H9 (cell line): ENCODE measurements at regions not wholly inside any gene's neighbourhood (a gene's known extent, or its start where the extent isn't known, plus 50 kb on each side); places are given as distances from the start of the nearest gene placed in this dataset.

ENCODE experiments used
- DNase-seq: peaks from one replicate; pipeline ENCODE4 v3.0.0-alpha.2; 2017
- H2AFZ ChIP-seq: one replicate; pipeline ENCODE4 v1.6.1; 2013; ENCODE audit warnings: mild to moderate bottlenecking, low read length, control low read depth, moderate library complexity
- H2AK5ac ChIP-seq: 2 replicates; pipeline ENCODE4 v1.6.1; 2013; ENCODE audit warnings: low read length, control low read depth, mixed read lengths; ENCODE audit not compliant: insufficient read length
- H2BK120ac ChIP-seq: one replicate; pipeline ENCODE4 v1.6.1; 2013; ENCODE audit warnings: low read depth, mild to moderate bottlenecking, low read length, control low read depth, inconsistent platforms; ENCODE audit not compliant: poor library complexity, severe bottlenecking
- H2BK12ac ChIP-seq: 2 replicates; pipeline ENCODE4 v1.6.1; 2013; ENCODE audit warnings: low read length, control low read depth, mixed read lengths, low read depth; ENCODE audit not compliant: insufficient read length
- H2BK15ac ChIP-seq: 2 replicates; pipeline ENCODE4 v1.6.1; 2013; ENCODE audit warnings: low read depth, low read length, control low read depth
- H2BK20ac ChIP-seq: one replicate; pipeline ENCODE4 v1.6.1; 2013; ENCODE audit warnings: low read depth, mild to moderate bottlenecking, low read length, control low read depth, inconsistent platforms; ENCODE audit not compliant: poor library complexity, severe bottlenecking
- H2BK5ac ChIP-seq: 2 replicates; pipeline ENCODE4 v1.6.1; 2013; ENCODE audit warnings: low read length, control low read depth, mixed read lengths; ENCODE audit not compliant: insufficient read length
- H3K14ac ChIP-seq: 2 replicates; pipeline ENCODE4 v1.6.1; 2013; ENCODE audit warnings: low read length, control low read depth; ENCODE audit not compliant: insufficient read depth
- H3K18ac ChIP-seq: 2 replicates; pipeline ENCODE4 v1.6.1; 2013; ENCODE audit warnings: low read depth, mild to moderate bottlenecking, mixed read lengths, low read length, control low read depth; ENCODE audit not compliant: insufficient read length
- H3K23ac ChIP-seq: 2 replicates; pipeline ENCODE4 v1.6.1; 2013; ENCODE audit warnings: low read length, control low read depth, mixed read lengths, low read depth; ENCODE audit not compliant: insufficient read length
- H3K23me2 ChIP-seq: 2 replicates; pipeline ENCODE4 v1.6.1; 2013; ENCODE audit warnings: low read depth, mild to moderate bottlenecking, mixed read lengths, low read length, control low read depth; ENCODE audit not compliant: insufficient read length, poor library complexity, severe bottlenecking
- H3K27ac ChIP-seq: 2 replicates; pipeline ENCODE4 v1.5.1; 2013; ENCODE audit warnings: low read length, control low read depth, mixed read lengths, low read depth; ENCODE audit not compliant: insufficient read length
- H3K27me3 ChIP-seq: 2 replicates; pipeline ENCODE4 v1.6.1; 2013; ENCODE audit warnings: low read length, control low read depth, inconsistent platforms; ENCODE audit not compliant: insufficient read depth
- H3K4ac ChIP-seq: 2 replicates; pipeline ENCODE4 v1.6.1; 2013; ENCODE audit warnings: low read depth, mild to moderate bottlenecking, control low read depth, inconsistent platforms, low read length, moderate library complexity
- H3K4me1 ChIP-seq: 2 replicates; pipeline ENCODE4 v1.6.1; 2013; ENCODE audit warnings: low read length, control low read depth, inconsistent platforms; ENCODE audit not compliant: insufficient read depth
- H3K4me2 ChIP-seq: 2 replicates; pipeline ENCODE4 v1.6.1; 2013; ENCODE audit warnings: low read length, control low read depth, mixed read lengths; ENCODE audit not compliant: insufficient read length, insufficient read depth
- H3K56ac ChIP-seq: 2 replicates; pipeline ENCODE4 v1.6.1; 2013; ENCODE audit warnings: low read depth, mild to moderate bottlenecking, mixed read lengths, low read length, control low read depth; ENCODE audit not compliant: insufficient read length
- H3K79me1 ChIP-seq: 2 replicates; pipeline ENCODE4 v1.6.1; 2013; ENCODE audit warnings: low read depth, mild to moderate bottlenecking, moderate library complexity, low read length, control low read depth, inconsistent platforms; ENCODE audit not compliant: insufficient read depth, poor library complexity, severe bottlenecking
- H3K79me2 ChIP-seq: 2 replicates; pipeline ENCODE4 v1.6.1; 2013; ENCODE audit warnings: low read length, control low read depth, inconsistent platforms; ENCODE audit not compliant: insufficient read depth
- H3K9ac ChIP-seq: 2 replicates; pipeline ENCODE4 v1.6.1; 2013; ENCODE audit warnings: low read length, control low read depth, mixed read lengths; ENCODE audit not compliant: insufficient read length; ENCODE audit errors: extremely low read depth
- H3K9me3 ChIP-seq: one replicate; pipeline ENCODE4 v1.6.1; 2013; ENCODE audit warnings: low read depth, low read length, inconsistent platforms; ENCODE audit not compliant: control insufficient read depth
- H3T11ph ChIP-seq: one replicate; pipeline ENCODE4 v1.6.1; 2013; ENCODE audit warnings: mild to moderate bottlenecking, low read length, control low read depth, inconsistent platforms
- H4K20me1 ChIP-seq: one replicate; pipeline ENCODE4 v1.6.1; 2013; ENCODE audit not compliant: control insufficient read depth, insufficient read length, insufficient read depth
- H4K5ac ChIP-seq: 2 replicates; pipeline ENCODE4 v1.6.1; 2013; ENCODE audit warnings: low read depth, mild to moderate bottlenecking, mixed read lengths, low read length, control low read depth; ENCODE audit not compliant: insufficient read length
- H4K8ac ChIP-seq: replicated peaks from 2 replicates; pipeline ENCODE4 v1.6.1; 2013; ENCODE audit warnings: low read length, control low read depth, mixed read lengths, low read depth; ENCODE audit not compliant: insufficient read length
- H4K91ac ChIP-seq: 2 replicates; pipeline ENCODE4 v1.6.1; 2013; ENCODE audit warnings: low read depth, mild to moderate bottlenecking, moderate library complexity, mixed read lengths, low read length, control low read depth; ENCODE audit not compliant: insufficient read length
- H3K27ac Mint-ChIP-seq, 3 experiments: 2 replicates in 2 of 3; 3 replicates in 1 of 3; pipeline ENCODE4 v1.8.0; 2020 to 2021; ENCODE audit warnings: mixed read lengths in 3 of 3, mild to moderate bottlenecking in 1 of 3, moderate library complexity in 1 of 3
- H3K27me3 Mint-ChIP-seq: 2 replicates; pipeline ENCODE4 v1.8.0; 2021; ENCODE audit warnings: low read depth, mild to moderate bottlenecking, moderate library complexity, mixed read lengths
- H3K36me3 Mint-ChIP-seq, 3 experiments: 2 replicates in 2 of 3; 3 replicates in 1 of 3; pipeline ENCODE4 v1.8.0; 2020 to 2021; ENCODE audit warnings: low read depth in 3 of 3, mixed read lengths in 3 of 3; ENCODE audit not compliant: insufficient read depth in 1 of 3
- H3K4me1 Mint-ChIP-seq, 2 experiments: 2 replicates each; pipeline ENCODE4 v1.8.0; 2020; ENCODE audit warnings: mixed read lengths in 2 of 2
- H3K4me3 Mint-ChIP-seq, 2 experiments: 2 replicates in 1 of 2; 3 replicates in 1 of 2; pipeline ENCODE4 v1.8.0; 2020 to 2021; ENCODE audit warnings: mild to moderate bottlenecking in 2 of 2, mixed read lengths in 2 of 2, moderate library complexity in 1 of 2
- H3K9me3 Mint-ChIP-seq, 2 experiments: 2 replicates in 1 of 2; 3 replicates in 1 of 2; pipeline ENCODE4 v1.8.0; 2020; ENCODE audit warnings: mild to moderate bottlenecking in 2 of 2, mixed read lengths in 2 of 2, moderate library complexity in 1 of 2
- WGBS: extraction: QIAGEN DNeasy Blood & Tissue Kit; methylation state at CpG from one replicate; pipeline ENCODE4 v1.1.7; 2013; ENCODE audit warnings: missing lambda C conversion rate, low lambda C conversion rate, mixed read lengths; ENCODE audit not compliant: insufficient read length; ENCODE audit errors: extremely low coverage; 5-methylcytosine and 5-hydroxymethylcytosine counted together
- TF ChIP-seq, protein P1 (sequence below): fragments of 200-600 bp; sonication (generic); conservative IDR thresholded peaks from 3 replicates; pipeline ENCODE4 v1.8.0; 2021; ENCODE audit warnings: antibody characterized with exemption, mild to moderate bottlenecking

DNA sequence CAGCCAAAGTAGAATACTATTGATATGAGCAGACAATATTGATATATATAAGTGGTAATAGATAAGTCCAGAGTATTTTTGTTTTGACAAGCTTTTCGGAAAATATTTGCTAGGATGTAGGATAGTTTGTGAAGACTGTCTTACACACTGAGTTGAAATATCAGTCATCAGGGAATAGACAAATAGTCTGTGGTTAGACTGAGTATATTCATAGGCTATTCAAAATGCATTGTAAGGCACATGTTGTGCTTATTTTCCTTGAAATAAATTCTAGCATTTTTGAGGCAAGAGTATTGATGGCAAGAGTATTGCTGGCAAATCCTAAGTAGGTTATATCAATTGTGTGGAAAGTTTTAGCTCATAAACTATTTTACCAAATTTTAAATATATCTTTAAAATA is 201.1 kb downstream of the LRIG3 start:
- Mint-ChIP-seq H3K36me3 (peaks cover 3 to 4% (median 4%) of the 10 kb centered on the region in 3 experiments; a peak in 5 of 7 replicates), H3K4me1 (peaks cover 7 to 10% of the 10 kb centered on the region in 2 experiments; a peak in 3 of 4 replicates), H3K4me3 (no peak overlapping the region), H3K27me3 (no peaks in the 10 kb centered on the region), H3K27ac (no peak overlapping the region), H3K9me3 (peaks cover 2 to 3% of the 10 kb centered on the region in 2 experiments; a peak in 3 of 5 replicates)
- H3K79me2 ChIP-seq: no peaks in the 10 kb centered on the region
- H3K27me3 ChIP-seq: no peaks in the 10 kb centered on the region
- H4K5ac ChIP-seq: no peak overlapping the region
- H2BK12ac ChIP-seq: no peak overlapping the region
- no peak overlapping the region for H3K4me2 ChIP-seq
- WGBS: no CpG with 5 or more reads among the region's 1 CpG
- no peak overlapping the region for H2BK15ac ChIP-seq
- H3K27ac ChIP-seq: no peak overlapping the region
- TF ChIP-seq, protein P1, sequence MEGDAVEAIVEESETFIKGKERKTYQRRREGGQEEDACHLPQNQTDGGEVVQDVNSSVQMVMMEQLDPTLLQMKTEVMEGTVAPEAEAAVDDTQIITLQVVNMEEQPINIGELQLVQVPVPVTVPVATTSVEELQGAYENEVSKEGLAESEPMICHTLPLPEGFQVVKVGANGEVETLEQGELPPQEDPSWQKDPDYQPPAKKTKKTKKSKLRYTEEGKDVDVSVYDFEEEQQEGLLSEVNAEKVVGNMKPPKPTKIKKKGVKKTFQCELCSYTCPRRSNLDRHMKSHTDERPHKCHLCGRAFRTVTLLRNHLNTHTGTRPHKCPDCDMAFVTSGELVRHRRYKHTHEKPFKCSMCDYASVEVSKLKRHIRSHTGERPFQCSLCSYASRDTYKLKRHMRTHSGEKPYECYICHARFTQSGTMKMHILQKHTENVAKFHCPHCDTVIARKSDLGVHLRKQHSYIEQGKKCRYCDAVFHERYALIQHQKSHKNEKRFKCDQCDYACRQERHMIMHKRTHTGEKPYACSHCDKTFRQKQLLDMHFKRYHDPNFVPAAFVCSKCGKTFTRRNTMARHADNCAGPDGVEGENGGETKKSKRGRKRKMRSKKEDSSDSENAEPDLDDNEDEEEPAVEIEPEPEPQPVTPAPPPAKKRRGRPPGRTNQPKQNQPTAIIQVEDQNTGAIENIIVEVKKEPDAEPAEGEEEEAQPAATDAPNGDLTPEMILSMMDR: no peak
- no peak overlapping the region for H2BK120ac ChIP-seq
- H3K79me1 ChIP-seq: no peaks in the 10 kb centered on the region
- DNase-seq: no peak
- no peak overlapping the region for H3K9ac ChIP-seq
- H4K91ac ChIP-seq: no peak overlapping the region
- H3K14ac ChIP-seq: no peak overlapping the region
- H3K4me1 ChIP-seq: no peaks in the 10 kb centered on the region
- no peak overlapping the region for H4K8ac ChIP-seq
- no peak overlapping the region for H3K4ac ChIP-seq
- no peak overlapping the region for H2BK20ac ChIP-seq
- H3K23ac ChIP-seq: no peak overlapping the region
- H2AK5ac ChIP-seq: no peak overlapping the region
- H3K56ac ChIP-seq: no peak overlapping the region
- H2BK5ac ChIP-seq: no peak overlapping the region
- H4K20me1 ChIP-seq: no peaks in the 10 kb centered on the region
- no peak overlapping the region for H3T11ph ChIP-seq
- H3K9me3 ChIP-seq: no peaks in the 10 kb centered on the region
- H2AFZ ChIP-seq: no peak overlapping the region
- no peak overlapping the region for H3K18ac ChIP-seq
- H3K23me2 ChIP-seq: no peaks in the 10 kb centered on the region
